CD4-positive, alpha-beta T cell (primary cell): ENCODE measurements at regions not wholly inside any gene's neighbourhood (a gene's known extent, or its start where the extent isn't known, plus 50 kb on each side); places are given as distances from the start of the nearest gene placed in this dataset.

Experiments
- ATAC-seq: fragments of 200-7000 bp; cut with Tn5 transposase; one replicate; pipeline ENCODE4 v1.10.0; 2022; ENCODE audit warnings: mild to moderate bottlenecking; ENCODE audit not compliant: poor library complexity
- CTCF ChIA-PET: fragments of 350-600 bp; sonication (Branson Sonifier 250); formaldehyde crosslinking; loops from one replicate; lab custom pipeline; 2021; ENCODE audit warnings: antibody characterized with exemption, inconsistent platforms; lab: Charles Lee
- POLR2A ChIA-PET: fragments of 350-600 bp; sonication (Branson Sonifier 250); formaldehyde crosslinking; loops from one replicate; lab custom pipeline; 2021; ENCODE audit warnings: antibody characterized with exemption, inconsistent platforms; lab: Charles Lee
- DNase-seq, 14 experiments: peaks; one replicate each; pipeline ENCODE4 v3.0.0-alpha.2; 2013 to 2020; ENCODE audit warnings: mixed read lengths in 2 of 14
- H3K27ac ChIP-seq, 2 donors: one replicate each; pipeline versions ENCODE4 v1.5.1 to v1.7.0; 2013; ENCODE audit warnings: low read length in 2 of 2, low read depth in 1 of 2, mild to moderate bottlenecking in 1 of 2
- H3K27me3 ChIP-seq, 2 experiments: 1 replicate in 1 of 2; 2 replicates in 1 of 2; pipeline versions ENCODE4 v1.6.1 to v1.7.0; 2013; ENCODE audit warnings: low read length in 2 of 2, control low read depth in 1 of 2, mild to moderate bottlenecking in 1 of 2, moderate library complexity in 1 of 2; ENCODE audit not compliant: insufficient read depth in 2 of 2, control insufficient read depth in 1 of 2
- H3K36me3 ChIP-seq: one replicate; pipeline ENCODE4 v1.6.1; 2013; ENCODE audit warnings: low read length, control low read depth; ENCODE audit not compliant: insufficient read depth
- H3K4me1 ChIP-seq: one replicate; pipeline ENCODE4 v1.6.1; 2013; ENCODE audit warnings: low read length, control low read depth; ENCODE audit not compliant: insufficient read depth
- H3K4me3 ChIP-seq: one replicate; pipeline ENCODE4 v1.5.1; 2013; ENCODE audit warnings: mild to moderate bottlenecking, low read length, moderate library complexity
- H3K9me3 ChIP-seq, 2 experiments: 1 replicate in 1 of 2; 2 replicates in 1 of 2; pipeline versions ENCODE4 v1.6.1 to v1.7.0; 2013; ENCODE audit warnings: low read length in 2 of 2, mild to moderate bottlenecking in 2 of 2, control low read depth in 1 of 2, moderate library complexity in 1 of 2; ENCODE audit not compliant: control insufficient read depth in 1 of 2, insufficient read depth in 1 of 2
- H3K27ac Mint-ChIP-seq: one replicate; pipeline ENCODE4 v1.8.0; 2020; ENCODE audit warnings: mixed read lengths
- H3K27me3 Mint-ChIP-seq: one replicate; pipeline ENCODE4 v1.8.0; 2021; ENCODE audit warnings: mixed read lengths
- H3K36me3 Mint-ChIP-seq: one replicate; pipeline ENCODE4 v1.8.0; 2021; ENCODE audit warnings: low read depth, mixed read lengths
- H3K4me1 Mint-ChIP-seq: one replicate; pipeline ENCODE4 v1.8.0; 2021; ENCODE audit warnings: low read depth, mixed read lengths
- H3K4me3 Mint-ChIP-seq: one replicate; pipeline ENCODE4 v1.8.0; 2020; ENCODE audit warnings: mild to moderate bottlenecking, mixed read lengths
- H3K9me3 Mint-ChIP-seq: one replicate; pipeline ENCODE4 v1.8.0; 2020; ENCODE audit warnings: mixed read lengths
- CTCF ChIP-seq: fragments of 200-600 bp; IDR thresholded peaks from one replicate; pipeline ENCODE4 v1.8.0; 2022; ENCODE audit warnings: antibody characterized with exemption, mild to moderate bottlenecking
- intact Hi-C, 2 experiments: fragments of 100-400 bp; cut with DNase I in 1 of 2; cut with micrococcal nuclease in 1 of 2; formaldehyde crosslinking; loops; one replicate each; pipeline versions ENCODE4 v1.15.1 to v1.9.0; 2023 to 2025; cut with DNase I, micrococcal nuclease

- POLR2A ChIA-PET, result no interaction called here
- H3K36me3 Mint-ChIP-seq, result no peaks in the 10 kb centered on the region
- no peak for TF ChIP-seq CTCF
- intact Hi-C loops, result loop anchor here in 1 of 2 experiments (10.0 kb wide), 1 partner anchor 58 kb away; no protein-coding TSS in a partner anchor
- Histone ChIP-seq H3K36me3 (no peaks in the 10 kb centered on the region), H3K9me3 (no peaks in the 10 kb centered on the region), H3K27me3 (peaks cover 0 to 3% of the 10 kb centered on the region in 2 experiments), H3K4me3 (no peak overlapping the region), H3K4me1 (no peaks in the 10 kb centered on the region), H3K27ac (no peak overlapping the region)
- no peaks in the 10 kb centered on the region for H3K4me1 Mint-ChIP-seq
- H3K27me3 Mint-ChIP-seq, result peaks cover 4% of the 10 kb centered on the region
- H3K27ac Mint-ChIP-seq, result no peak overlapping the region
- H3K9me3 Mint-ChIP-seq, result no peaks in the 10 kb centered on the region
- DNase-seq (no peak), ATAC-seq (no peak)
- H3K4me3 Mint-ChIP-seq, result no peak overlapping the region
- CTCF ChIA-PET, result no interaction called here
Measured at GRCh38 chr1:166603296-166603695, 236.0 kb upstream of the POGK start.

- no peaks in the 10 kb centered on the region for H3K9me3 Mint-ChIP-seq
- intact Hi-C loops, result loop anchor here in 1 of 2 experiments (10.0 kb wide), 1 partner anchor 60 kb away; no protein-coding TSS in a partner anchor
- H3K4me3 Mint-ChIP-seq, result no peak overlapping the region
Measured at GRCh38 chr1:166605137-166605536, 234.1 kb upstream of the POGK start.

GRCh38 chr1:166612886-166613285 lies 226.4 kb upstream of the POGK start:
- ChIA-PET POLR2A (no interaction called here), CTCF (no interaction called here)
- Histone ChIP-seq H3K36me3 (no peaks in the 10 kb centered on the region), H3K27me3 (peaks cover 0 to 3% of the 10 kb centered on the region in 2 experiments), H3K4me1 (no peaks in the 10 kb centered on the region), H3K9me3 (no peaks in the 10 kb centered on the region), H3K27ac (no peak overlapping the region), H3K4me3 (no peak overlapping the region)
- no peak overlapping the region for H3K27ac Mint-ChIP-seq
- no peaks in the 10 kb centered on the region for H3K4me1 Mint-ChIP-seq
- H3K9me3 Mint-ChIP-seq, result no peaks in the 10 kb centered on the region
- ATAC-seq (no peak), DNase-seq (no peak)
- no peaks in the 10 kb centered on the region for H3K27me3 Mint-ChIP-seq
- intact Hi-C loops, result no loop called here
- H3K4me3 Mint-ChIP-seq, result no peak overlapping the region
- TF ChIP-seq CTCF, result no peak
- H3K36me3 Mint-ChIP-seq, result no peaks in the 10 kb centered on the region

More at GRCh38 chr1:166605137-166605536, 234.1 kb upstream of the POGK start:
- ChIA-PET POLR2A (no interaction called here), CTCF (no interaction called here)
- Mint-ChIP-seq H3K27ac (no peak overlapping the region), H3K27me3 (no peaks in the 10 kb centered on the region), H3K4me1 (no peaks in the 10 kb centered on the region), H3K36me3 (no peaks in the 10 kb centered on the region)
- no peak for ATAC-seq
- no peak for TF ChIP-seq CTCF
- H3K27ac ChIP-seq, result no peak overlapping the region
- no peaks in the 10 kb centered on the region for H3K36me3 ChIP-seq
- no peak for DNase-seq
- H3K4me3 ChIP-seq, result no peak overlapping the region
- H3K4me1 ChIP-seq, result no peaks in the 10 kb centered on the region
- H3K27me3 ChIP-seq, result peaks cover 0 to 2% of the 10 kb centered on the region in 2 experiments
- H3K9me3 ChIP-seq, result no peaks in the 10 kb centered on the region
